Prostate gland (tissue), 2 donors: ENCODE measurements at regions not wholly inside any gene's neighbourhood (a gene's known extent, or its start where the extent isn't known, plus 50 kb on each side); places are given as distances from the start of the nearest gene placed in this dataset.

Experiments
- POLR2AphosphoS5 ChIP-seq: sonication (generic); formaldehyde crosslinking; IDR thresholded peaks from one replicate; pipeline ENCODE4 v1.6.1; 2017; ENCODE audit warnings: antibody characterized with exemption
- TF ChIP-seq, protein P1 (sequence below), 4 experiments: fragments of 200-600 bp in 2 of 4; fragments of 450-650 bp in 2 of 4; sonication (generic) in 2 of 4; IDR thresholded peaks; 1 replicate in 3 of 4; 2 replicates in 1 of 4; pipeline ENCODE4 v1.5.1; 2016 to 2019; ENCODE audit warnings: antibody characterized with exemption in 4 of 4, mild to moderate bottlenecking in 2 of 4, moderate library complexity in 2 of 4

DNA sequence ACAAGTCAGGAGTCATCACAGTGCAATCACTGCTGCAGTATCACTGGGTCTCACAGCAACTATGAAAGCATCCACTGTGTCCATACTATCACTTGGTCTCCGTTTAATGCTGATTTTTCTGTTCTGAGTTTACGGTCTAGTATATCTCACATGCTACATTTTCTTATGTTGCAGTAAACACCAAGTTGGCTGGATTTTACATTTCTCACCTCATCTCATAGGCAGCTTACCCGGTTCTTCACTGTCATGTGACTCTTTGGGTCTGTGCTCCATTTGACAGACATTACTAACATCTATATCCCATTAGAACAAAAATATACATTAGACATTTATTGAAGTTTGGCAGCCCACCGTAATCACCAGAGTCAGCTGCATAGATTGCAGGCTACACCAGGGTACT lies 115.7 kb upstream of the PRMT8 start:
- TF ChIP-seq, protein P1, sequence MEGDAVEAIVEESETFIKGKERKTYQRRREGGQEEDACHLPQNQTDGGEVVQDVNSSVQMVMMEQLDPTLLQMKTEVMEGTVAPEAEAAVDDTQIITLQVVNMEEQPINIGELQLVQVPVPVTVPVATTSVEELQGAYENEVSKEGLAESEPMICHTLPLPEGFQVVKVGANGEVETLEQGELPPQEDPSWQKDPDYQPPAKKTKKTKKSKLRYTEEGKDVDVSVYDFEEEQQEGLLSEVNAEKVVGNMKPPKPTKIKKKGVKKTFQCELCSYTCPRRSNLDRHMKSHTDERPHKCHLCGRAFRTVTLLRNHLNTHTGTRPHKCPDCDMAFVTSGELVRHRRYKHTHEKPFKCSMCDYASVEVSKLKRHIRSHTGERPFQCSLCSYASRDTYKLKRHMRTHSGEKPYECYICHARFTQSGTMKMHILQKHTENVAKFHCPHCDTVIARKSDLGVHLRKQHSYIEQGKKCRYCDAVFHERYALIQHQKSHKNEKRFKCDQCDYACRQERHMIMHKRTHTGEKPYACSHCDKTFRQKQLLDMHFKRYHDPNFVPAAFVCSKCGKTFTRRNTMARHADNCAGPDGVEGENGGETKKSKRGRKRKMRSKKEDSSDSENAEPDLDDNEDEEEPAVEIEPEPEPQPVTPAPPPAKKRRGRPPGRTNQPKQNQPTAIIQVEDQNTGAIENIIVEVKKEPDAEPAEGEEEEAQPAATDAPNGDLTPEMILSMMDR (IDR thresholded peaks at IDR 0.05), result no peak
- TF ChIP-seq POLR2AphosphoS5, result no peak
